NCI-H2107 treated with DMSO at 0.1 percent for 48 hours (cell line): ENCODE measurements at regions not wholly inside any gene's neighbourhood (a gene's known extent, or its start where the extent isn't known, plus 50 kb on each side); places are given as distances from the start of the nearest gene placed in this dataset.
"Not testable (repeated sequence)": the region's sequence is repeated elsewhere in the genome, so short reads cannot be mapped to it uniquely, and the experiment has no call there.

ENCODE experiments used
- DNase-seq: peaks from one replicate; lab custom pipeline; 2025; ENCODE audit not compliant: unreplicated experiment; lab: John Stamatoyannopoulos, UW

DNA sequence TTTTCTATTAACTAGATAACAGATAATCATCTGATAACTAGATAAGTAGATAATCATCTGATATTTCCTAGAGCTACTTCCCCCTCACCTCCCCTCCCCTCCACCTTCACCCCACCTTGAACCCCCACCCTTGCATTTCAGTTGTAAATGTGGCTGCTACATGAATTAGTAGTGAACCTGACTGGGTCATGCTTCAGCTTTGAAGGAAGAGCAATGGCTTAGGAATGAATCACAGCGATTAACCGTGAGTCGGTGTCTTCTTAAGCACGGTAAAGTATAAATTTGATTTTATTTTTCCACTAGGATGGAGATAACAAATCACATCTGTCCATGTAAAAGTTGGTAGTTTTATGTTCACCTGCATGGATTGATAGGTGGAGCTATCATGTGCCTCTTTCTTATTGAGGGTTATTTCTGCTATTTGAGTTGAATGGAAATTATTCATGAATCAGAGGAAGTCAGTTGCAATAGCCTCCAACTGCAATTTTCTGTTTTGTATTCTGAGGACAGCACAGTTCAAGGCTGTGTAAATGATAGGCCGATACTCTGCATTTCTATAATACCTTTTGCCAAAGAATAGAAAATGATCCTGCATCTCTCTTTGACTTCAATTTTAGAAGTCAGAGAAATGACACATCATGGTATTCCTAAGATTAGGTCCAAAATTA is 235.0 kb downstream of the PTGER3 start:
- no peak for DNase-seq

DNA sequence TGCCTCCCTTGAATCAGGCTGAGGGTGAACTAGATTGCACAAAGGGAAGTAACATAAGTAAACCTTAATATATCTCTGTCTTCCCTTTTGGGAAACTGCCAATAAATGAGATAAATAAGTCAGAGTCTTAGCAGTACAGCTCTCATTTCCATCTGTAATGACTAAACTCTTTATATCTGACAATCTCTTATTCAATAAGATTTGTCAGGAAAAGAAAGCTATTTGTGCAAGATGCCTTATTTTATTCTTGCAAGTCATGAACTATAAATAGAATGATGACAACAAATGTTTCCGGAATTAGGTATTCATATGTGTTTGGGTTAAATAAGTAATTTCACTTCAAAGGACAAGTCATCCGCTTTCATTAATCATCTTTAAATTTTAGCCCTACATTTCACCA is 229.2 kb downstream of the PTGER3 start:
- no peak for DNase-seq

DNA sequence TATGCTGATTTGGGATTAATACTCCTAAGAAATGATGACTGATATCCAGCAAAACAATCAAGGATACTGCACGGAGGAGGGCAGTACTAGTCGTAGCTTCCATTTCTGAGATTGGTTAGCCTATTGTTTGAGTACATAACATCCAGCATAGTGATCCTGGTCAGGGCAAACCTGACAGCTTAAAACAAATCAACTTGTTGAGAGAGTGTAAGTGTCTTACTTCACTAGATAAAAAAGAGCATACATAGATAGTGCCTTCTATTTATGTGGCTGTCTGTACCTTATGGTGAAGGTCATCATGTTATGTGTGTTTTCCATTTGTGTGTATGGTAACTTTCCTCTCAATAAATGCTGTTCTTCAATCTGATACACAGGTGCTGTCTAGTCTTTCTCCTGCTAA is 228.4 kb downstream of the PTGER3 start:
- DNase-seq: no peak

DNA sequence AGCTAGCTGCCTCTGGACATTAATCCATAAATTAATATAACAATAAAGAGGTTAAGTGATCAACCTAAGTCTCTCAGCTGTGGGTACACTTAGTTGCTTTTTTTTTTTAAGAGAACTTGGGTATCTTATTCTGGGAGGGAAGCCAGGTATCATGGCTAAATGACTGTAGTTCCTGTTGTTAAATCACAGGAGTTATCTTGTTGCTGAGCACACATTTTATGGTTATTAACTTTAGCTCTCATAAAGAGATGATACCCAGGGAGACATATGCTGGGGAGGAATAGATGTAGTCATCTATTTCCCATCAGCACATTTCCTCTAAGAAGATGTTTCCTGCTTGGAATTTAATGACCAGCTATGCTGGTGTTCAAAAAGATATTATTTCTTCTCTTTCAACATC is 227.8 kb downstream of the PTGER3 start:
- DNase-seq: no peak

DNA sequence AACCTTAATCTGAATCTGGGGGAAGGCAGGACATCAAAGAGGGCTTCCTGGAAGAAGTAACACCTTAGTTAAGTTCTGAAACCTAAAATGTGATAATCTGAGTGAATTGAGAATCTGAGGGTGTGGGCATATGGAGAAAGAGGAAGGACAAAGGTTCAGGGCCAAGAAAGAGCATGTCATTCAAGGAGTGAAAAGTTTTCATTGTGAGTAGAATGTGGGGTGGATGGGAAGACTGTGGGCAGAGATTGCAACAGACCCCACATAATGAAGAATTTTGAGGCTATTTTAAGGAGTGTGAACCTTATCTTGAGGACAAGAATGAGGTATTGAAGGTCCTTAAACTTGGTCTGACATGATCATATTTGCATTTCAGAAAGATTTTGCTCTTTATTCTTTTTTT is 227.2 kb downstream of the PTGER3 start:
- no peak for DNase-seq

DNA sequence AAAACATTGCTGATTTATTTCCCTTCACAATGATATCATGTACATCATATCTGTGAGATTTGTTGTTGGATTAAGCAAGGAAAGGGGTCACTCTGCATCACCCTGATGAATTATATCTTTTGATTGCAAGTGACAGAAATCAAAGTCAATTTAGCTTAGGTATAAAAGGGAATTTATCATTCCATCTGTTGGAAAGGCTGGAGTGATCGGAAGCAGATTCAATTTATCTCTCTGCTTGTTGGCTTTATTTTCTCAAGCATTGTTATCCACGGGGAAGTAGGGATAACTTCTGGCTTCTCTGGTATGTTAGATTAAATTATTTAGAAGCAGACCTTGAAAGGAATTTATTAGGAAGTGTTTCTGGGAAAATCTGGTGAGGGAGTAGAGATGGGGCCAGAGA is 226.6 kb downstream of the PTGER3 start:
- DNase-seq: no peak

DNA sequence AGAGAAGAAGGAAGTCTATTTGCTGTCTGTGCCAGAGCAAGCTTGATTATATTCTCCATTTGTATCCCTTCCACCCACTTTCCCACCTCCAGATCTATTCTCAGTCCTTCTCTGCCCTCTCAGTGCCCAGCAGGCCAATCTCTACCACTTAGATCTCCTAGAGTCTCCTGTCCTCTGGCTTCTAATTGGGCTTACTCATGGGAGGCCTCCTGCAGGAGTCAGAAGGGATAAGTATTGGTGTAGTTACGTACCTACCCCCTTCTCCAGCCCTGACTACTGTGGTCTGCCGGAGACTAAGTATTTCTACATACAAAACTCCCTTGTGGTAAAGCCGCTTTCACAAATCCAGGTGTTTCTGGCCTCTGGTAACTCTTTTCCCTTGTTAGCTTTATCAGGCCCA is 221.2 kb downstream of the PTGER3 start:
- no peak for DNase-seq

DNA sequence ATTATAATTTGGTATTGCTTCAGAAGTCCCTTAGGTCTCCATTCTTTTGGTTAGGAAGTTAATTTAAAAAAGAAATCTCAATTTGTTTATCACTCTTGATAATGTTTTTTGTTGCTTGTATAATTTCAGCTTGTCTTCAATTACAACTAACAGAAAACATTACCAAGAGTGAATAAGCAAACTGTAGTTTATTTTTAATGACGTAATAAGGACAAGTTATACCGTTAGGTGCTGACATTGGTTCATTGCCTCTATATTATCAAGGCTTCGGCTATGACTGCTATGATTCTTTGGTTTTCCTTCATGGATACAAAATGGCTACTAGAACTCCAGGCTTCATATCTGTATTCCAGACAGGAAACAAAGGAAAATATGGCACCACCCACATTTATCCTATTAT is 220.6 kb downstream of the PTGER3 start:
- no peak for DNase-seq

DNA sequence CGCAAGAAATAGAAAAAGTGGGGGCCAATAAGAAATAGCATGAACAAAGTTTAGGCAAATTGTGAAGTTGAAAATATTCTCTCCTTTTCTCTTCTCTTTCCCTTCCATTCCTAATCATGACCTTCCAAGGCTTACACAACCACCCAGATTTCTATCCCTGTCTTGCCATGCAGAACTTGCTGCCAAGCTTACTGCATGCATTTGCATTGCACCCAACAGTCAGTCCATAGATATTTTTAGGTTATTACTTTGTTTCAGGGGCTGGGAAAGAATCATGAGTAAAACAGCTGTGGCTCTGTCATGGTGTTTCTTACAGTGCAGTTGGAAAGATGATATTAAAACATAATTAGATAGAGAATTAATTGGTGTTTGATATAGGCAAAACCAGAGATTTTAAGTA is 219.4 kb downstream of the PTGER3 start:
- no peak for DNase-seq

DNA sequence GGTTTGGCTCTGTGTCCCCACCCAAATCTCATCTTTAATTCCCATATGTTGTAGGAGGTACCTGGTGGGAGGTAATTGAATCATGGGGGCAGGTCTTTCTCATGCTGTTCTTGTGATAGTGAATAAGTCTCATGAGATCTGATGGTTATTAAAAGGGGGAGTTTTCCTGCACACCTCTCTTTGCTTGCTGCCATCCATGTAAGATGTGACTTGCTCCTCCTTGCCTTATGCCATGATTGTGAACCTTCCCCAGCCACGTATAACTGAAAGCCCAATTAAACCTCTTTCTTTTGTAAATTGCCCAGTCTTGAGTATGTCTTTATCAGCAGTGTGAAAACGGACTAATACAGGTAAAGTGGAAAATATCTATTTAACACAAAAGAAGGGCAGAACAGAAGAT is 213.3 kb downstream of the PTGER3 start:
- DNase-seq: not testable (repeated sequence)

DNA sequence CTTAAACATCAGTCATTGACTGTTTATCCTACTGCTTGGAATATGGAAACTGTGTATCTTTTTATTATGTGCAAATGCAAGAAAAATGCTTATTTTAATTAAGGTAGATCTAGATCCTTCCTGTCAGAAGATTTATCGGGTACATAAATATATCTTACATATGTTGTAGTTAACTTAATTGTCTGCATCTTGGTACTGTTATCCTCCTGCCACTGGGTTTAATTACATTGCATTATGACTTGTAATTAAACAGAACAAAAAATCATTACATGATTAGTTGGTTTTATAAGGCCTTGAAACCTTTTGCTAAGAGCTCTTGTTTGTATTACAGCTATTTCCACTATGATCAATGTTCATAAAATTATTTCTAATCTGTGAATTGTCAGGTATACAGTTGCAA is 211.2 kb downstream of the PTGER3 start:
- DNase-seq: no peak

DNA sequence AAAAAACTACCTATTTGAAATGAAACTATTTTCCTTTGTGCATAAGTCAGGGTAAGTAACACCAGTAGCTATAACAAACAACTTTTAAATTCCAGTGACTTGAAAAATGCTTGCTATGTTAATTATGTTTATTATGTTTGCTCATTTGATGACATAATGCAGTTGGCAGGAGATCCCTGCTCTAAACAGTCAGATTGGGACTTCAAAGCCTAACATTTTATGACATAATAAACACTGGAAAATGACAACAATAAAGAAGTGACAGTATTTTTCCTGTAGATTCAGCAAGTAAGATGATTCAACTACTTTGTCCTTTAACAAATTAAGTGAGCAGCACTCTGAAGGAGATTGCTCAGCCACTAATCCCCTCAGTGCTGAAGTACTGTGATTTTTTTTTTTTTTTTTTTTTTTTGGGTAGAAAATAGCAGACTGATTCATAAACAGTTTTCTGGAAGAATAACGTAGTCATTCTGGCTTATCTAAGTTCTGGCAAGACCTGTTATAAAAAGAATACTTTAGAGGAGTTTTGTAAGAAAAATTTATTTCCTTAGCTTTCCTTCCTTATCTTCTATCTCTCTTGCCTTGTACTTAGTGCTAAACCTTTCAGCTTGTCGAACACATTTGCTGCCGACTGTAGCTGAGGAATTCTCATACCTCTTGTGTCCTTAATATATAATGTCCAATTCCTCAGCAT is 207.2 kb downstream of the PTGER3 start:
- no peak for DNase-seq

DNA sequence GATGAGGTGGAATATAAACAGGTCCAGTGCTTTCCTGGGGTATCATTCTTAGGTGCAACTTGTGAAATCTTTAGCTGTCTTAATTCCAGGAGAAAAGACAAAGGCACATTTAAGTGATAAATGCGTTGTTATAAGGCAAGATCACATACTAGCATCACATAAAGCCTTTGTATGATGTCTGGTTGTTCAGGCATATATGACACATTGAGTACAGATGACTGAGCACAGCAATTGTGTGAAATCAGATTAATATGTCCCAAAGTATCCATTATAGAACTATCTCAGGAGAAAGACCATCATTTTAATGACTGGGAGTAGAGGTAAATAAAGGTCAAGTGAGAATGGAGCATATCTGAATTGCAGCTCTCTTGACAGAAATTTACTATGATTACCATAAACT is 205.1 kb downstream of the PTGER3 start:
- no peak for DNase-seq

DNA sequence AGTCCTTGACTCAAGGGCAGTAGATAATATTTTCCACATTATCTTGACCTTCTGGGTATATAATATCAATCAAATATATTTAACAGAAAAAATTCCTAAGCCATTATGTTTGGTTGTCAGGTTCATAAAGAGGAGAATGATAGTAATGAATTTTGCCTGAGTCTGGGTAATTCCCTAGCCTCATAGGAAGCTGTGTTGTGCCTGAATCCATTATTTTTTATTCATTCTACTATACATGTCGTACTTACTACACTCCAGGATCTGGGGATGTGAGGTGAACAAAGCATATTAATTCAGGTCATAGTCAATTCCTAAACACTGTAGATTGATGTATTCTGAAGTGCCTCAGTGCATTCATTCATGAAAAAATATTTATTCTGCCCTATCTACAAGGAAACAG is 204.2 kb downstream of the PTGER3 start:
- no peak for DNase-seq

DNA sequence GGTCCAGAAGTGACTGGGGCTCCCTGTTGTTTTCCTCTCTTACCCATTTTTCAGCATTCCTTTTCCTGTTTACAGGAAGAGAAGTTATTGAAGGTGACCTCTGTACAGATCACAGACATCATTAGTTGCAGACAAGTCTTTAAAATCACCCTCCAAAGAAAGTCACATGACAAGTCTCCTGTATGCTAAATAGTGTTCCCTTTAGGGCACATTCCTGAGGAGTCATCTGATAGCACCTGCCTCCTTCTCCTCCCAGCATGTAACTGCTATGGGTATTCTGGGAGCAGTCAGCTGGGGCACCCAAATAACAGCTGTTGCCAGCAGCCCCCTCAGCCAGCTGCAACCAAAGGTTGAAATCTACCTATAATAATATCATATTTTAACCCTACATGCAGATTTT is 200.6 kb downstream of the PTGER3 start:
- DNase-seq: no peak

DNA sequence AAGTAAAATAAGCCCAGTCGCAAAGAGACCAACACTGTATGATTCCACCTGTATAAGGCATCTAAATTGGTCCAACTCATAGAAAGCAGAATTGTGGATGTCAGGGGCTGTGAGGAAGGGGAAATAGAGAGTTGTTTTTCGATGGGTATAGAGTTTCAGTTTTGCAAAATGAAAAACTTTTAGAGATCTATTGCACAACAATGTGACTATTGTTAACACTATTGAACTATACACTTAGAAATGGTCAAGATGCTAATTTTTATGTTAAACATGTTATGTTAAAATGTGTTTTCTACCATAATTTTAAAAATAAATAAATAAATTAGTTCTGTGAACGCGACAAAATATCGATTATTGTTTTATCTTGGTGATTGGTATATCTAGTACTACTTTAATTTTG is 192.4 kb downstream of the PTGER3 start:
- no peak for DNase-seq

DNA sequence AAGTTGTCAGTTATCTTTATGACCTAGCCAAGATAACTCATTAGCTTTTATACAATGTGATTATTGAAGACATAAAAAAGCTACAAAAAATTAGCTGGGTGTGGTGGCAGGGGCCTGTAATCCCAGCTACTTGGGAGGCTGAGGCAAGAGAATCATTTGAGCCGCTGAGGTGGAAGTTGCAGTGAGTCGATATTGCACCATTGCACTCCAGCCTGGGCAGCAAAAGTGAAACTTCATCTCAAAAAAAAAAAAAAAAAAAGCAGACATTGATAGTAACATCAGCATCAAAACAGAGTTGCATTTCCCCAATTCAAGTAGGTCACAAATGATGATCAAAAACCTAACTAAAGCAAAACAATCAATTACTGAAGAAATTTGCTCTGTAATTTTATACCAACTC is 191.4 kb downstream of the PTGER3 start:
- no peak for DNase-seq

DNA sequence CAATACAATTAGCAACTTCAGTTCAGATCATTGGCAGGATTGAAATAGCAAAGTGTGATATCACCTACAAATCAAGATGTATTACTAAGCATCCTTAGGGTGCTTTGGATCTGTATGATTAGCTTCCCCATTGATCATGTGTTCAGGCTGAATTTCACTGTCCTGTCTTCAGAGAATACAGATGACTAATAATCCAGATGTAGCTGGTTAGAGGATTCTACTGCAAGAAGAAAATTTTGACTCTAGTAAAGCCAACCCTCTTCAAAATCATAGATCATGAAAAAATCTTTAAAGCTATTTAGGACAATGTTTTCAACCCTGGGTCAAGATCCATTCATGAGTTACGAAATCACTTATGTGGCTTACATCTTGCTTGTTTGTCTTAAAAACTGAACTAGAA is 184.4 kb downstream of the PTGER3 start:
- no peak for DNase-seq

DNA sequence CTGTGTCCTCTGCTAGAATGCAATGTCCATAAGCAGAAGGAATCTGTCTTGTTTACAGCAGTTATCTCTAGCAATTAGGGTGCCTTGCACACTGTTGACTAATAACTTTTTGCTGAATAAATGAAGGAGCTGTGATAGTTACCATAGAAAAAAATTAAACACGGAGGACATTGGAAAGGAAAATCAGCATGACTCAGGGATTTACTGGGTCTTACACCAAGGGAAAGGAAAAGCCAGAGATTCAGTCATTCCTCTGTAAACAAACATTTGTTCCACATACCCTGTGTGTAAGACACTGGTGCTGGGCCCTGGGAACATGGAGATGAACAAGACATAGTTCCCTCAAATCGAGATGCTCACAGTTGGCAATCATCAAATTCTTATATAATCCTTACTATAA is 183.3 kb downstream of the PTGER3 start:
- DNase-seq: no peak

DNA sequence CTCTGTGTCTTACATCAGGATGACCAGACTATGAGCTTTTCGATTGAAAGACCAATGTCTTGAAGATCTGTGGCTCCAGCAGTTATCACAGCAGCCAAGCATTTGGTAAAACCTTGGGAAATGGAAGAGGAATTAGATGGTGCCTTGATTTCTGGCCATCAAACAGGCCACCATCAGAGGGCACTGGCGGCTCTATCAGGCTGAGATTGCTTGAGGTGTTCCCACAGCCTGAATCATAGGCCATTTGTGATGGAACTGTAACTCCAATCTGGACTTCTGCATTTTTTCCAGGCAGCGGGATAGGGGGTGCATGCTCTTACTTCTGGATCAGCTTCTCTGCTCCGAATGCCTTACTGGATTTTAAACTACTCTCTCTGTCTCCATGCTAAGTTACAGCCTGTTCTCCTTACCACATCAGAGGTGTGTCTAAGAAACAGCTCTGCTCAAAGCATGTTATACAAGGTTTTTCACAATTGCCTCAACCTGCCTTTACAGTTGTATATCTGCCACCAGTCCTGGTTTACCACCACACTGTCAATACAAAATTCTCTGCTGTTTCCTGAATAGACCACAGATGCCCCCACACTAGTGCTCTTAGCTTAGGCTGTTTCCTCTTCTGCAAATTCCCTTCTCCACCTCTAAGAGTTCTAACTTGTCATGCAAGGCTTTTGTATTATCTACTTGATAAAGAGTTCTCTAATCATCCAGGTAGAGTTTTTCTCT is 180.9 kb downstream of the PTGER3 start:
- DNase-seq: no peak

DNA sequence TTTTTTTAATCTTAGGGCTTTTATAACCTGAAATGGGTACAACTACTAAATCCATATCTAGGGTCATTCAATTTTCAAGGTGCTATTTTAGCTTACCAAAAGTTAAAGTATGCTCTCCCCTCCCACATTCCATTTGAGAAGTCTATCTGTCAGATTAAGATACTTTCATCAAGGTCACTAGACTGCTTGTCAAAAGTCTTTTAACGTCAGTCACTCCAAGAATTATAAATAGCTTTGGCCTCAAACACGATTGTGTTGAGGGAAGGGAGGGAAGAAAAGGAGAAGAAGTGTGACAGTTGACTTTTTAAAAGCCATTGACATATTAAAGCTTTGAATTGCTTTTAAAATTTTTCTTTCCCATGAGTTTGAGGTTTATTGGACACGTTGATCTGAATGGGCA is 175.8 kb downstream of the PTGER3 start:
- DNase-seq: no peak

DNA sequence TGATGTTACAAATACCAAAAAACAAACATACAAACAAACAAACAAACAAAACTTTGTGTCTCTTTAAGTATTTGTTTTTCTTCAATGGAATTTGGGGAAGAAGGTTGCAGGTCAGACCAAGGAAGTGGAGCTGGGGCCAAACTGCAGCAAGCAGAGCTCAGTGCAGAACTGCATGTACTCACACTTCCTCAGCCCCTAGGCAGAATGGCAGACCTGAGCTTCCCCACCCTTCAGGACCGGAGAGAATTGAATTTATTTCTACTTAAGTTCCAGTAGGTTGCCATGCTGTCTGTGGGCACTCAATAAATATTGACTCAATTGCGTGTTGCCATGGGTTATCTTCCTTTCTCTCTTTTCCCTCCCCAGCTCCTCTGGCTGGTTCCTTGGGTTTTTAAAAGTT is 173.6 kb downstream of the PTGER3 start:
- DNase-seq: no peak
